GM18861 (cell line): ENCODE measurements at regions not wholly inside any gene's neighbourhood (a gene's known extent, or its start where the extent isn't known, plus 50 kb on each side); places are given as distances from the start of the nearest gene placed in this dataset.

Experiments
- ATAC-seq: cut with Tn5 transposase; IDR thresholded peaks from one replicate; pipeline ENCODE4 v1.9.1; 2021; ENCODE audit not compliant: unreplicated experiment

- ATAC-seq = no peak
Measured at GRCh38 chr4:186018261-186018660, 50.7 kb upstream of the TLR3 start.

GRCh38 chr4:186018784-186019183 is 50.2 kb upstream of the TLR3 start:
- ATAC-seq = no peak
